HUES6 (cell line): ENCODE measurements at regions not wholly inside any gene's neighbourhood (a gene's known extent, or its start where the extent isn't known, plus 50 kb on each side); places are given as distances from the start of the nearest gene placed in this dataset.
A peak's percentile ranks its signal among the peaks of the same experiment; 100 is the strongest.

Experiments used
- H3K27ac ChIP-seq: 2 replicates; pipeline ENCODE4 v1.7.0; 2013; ENCODE audit warnings: low read depth, mild to moderate bottlenecking, low read length, inconsistent platforms
- H3K27me3 ChIP-seq: 2 replicates; pipeline ENCODE4 v1.6.1; 2013; ENCODE audit warnings: low read length; ENCODE audit not compliant: control insufficient read depth, insufficient read depth
- H3K36me3 ChIP-seq: 2 replicates; pipeline ENCODE4 v1.6.1; 2013; ENCODE audit warnings: low read length; ENCODE audit not compliant: control insufficient read depth, insufficient read depth
- H3K4me1 ChIP-seq: 2 replicates; pipeline ENCODE4 v1.6.1; 2013; ENCODE audit warnings: low read length; ENCODE audit not compliant: control insufficient read depth, insufficient read depth
- H3K4me3 ChIP-seq: 2 replicates; pipeline ENCODE4 v1.5.1; 2013; ENCODE audit warnings: low read depth, low read length
- H3K9ac ChIP-seq: one replicate; pipeline ENCODE4 v1.6.1; 2013; ENCODE audit warnings: mild to moderate bottlenecking, low read length
- H3K9me3 ChIP-seq: 2 replicates; pipeline ENCODE4 v1.6.1; 2013; ENCODE audit warnings: low read depth, low read length; ENCODE audit not compliant: control insufficient read depth, insufficient read depth

DNA sequence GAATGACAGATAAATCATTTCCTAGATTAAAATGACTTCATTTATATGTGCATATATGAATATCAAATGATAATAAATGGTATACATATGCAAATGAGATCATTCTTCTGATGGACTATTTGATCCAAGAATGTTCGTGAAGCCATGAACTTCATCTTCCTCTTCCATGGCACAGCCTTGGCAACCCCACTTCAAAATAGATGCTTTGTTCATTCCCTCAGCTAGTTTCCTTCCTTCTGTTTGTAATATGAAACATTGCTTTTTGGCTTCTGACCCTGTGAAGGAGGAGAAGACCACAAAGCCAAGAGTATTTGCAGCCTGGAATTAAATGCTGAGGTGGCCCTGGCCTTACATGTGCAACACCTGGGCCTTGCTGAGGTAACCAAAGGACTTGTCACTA is 106.8 kb upstream of the LIFR start:
- H3K9ac ChIP-seq, result no peak overlapping the region

DNA sequence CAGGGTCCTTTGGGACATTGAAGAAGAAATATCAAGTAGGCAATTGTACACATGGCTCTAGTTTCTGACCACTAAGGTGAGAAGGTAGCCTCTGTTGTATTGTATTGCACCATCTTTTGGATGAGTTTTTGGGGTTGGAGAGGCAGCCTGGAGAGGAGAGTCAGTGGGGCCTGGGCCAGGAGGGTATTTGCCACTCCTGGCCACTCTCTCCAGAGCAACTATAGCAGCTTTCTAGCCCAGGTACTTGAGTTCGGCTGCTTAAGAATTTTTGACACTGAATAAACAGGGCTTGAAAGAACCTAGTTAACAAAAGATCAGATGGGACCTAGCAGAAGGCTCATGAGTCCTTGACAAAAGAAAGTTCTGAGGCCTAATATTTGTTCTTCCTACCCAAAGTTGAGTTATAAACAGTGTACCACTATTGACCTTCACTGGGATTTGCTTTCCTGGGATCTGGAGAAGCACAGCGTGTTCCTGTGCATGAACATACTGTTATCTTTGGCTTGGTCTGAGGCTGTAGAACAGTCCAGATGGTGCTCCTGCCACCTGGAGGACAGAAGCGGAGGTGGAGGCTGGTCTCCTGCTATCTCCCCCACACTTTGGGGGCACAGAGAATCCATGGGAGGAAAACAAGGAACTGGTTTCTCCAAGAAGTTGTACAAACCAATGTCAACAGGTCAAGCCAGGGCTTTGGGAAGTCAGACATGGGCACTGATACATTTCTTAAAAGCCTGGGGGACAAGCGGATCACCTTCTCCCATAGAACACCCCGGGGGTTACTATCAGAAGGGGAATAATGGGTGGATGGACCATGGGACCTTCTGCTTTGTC is 110.4 kb upstream of the LIFR start:
- Histone ChIP-seq H3K27me3 (no peaks in the 10 kb centered on the region), H3K27ac (no peak overlapping the region), H3K4me3 (no peak overlapping the region), H3K4me1 (peaks cover 4% of the 10 kb centered on the region; the same call in 1 of the 2 replicates), H3K9me3 (no peaks in the 10 kb centered on the region), H3K36me3 (no peaks in the 10 kb centered on the region), H3K9ac (no peak overlapping the region)

More for the DNA sequence above, 106.8 kb upstream of the LIFR start:
- peaks cover 12% of the 10 kb centered on the region; the same call in 1 of the 2 replicates for H3K4me1 ChIP-seq
- no peak overlapping the region for H3K4me3 ChIP-seq
- H3K9me3 ChIP-seq, result no peaks in the 10 kb centered on the region
- no peak overlapping the region for H3K27ac ChIP-seq
- H3K27me3 ChIP-seq, result no peaks in the 10 kb centered on the region
- H3K36me3 ChIP-seq, result no peaks in the 10 kb centered on the region

DNA sequence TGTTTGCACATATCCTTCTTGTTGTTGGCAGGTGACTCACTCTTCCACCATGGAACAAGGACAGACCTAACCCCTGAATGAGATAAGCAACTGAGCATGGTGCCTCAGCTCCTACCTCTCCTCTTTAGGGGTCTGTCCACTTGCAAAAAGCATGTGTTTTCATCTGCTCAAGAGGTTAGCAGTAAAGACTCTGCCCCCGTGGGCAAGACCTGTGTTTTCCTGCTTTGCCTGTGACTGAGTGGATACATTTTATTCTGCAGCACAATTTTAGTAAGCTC is 111.0 kb upstream of the LIFR start:
- H3K4me3 ChIP-seq, result no peak overlapping the region
- H3K9me3 ChIP-seq, result no peaks in the 10 kb centered on the region
- peaks cover 9% of the 10 kb centered on the region; the same call in 1 of the 2 replicates for H3K4me1 ChIP-seq
- H3K36me3 ChIP-seq, result no peaks in the 10 kb centered on the region
- no peaks in the 10 kb centered on the region for H3K27me3 ChIP-seq
- no peak overlapping the region for H3K27ac ChIP-seq
- H3K9ac ChIP-seq, result no peak overlapping the region

DNA sequence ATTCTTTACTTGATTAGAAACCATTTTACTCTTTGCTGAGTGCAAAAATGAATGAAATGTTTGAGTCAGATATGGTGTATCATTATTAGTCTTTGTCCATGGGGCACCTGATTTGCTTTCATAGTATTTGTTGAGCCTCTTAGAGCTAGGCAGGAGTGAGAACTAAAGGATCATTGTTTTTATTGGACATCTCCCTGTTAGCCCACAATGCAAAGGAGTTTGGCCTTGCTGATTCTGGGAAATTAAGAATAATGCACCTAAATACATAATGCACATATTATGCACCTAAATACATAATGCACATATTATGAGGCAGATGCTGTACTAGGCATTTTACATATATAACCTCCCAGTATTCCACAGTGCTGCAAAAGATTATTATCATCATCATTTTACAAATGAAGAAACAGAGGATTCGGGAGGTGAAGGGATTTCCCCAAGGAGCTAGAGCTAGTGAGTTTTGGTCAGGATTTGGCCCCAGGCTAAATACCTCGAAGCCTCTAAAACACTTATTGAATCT is 113.0 kb upstream of the LIFR start:
- Histone ChIP-seq H3K27ac (no peak overlapping the region), H3K36me3 (no peaks in the 10 kb centered on the region), H3K4me1 (peaks cover 11% of the 10 kb centered on the region; the same call in 1 of the 2 replicates)

DNA sequence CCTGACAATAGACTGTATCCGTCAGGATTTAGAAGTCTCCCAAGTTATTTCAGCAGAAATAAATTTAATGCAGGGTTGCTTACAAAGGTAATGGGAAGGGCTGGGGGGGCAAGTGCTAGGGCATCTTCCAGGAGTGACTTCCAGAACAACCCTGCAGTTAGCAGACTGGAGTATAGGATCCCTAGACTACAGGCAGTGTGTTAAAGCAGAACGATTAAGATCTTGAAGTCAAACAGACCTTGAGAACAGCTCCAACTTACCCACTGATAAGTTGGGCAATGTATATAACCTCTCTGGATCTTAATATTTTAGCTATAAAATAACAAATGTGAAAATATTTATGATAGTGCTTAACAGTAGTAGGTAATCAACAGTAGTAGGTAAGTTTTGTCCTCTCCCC is 113.6 kb upstream of the LIFR start:
- Histone ChIP-seq H3K27ac (no peak overlapping the region), H3K9ac (no peak overlapping the region), H3K4me3 (no peak overlapping the region), H3K9me3 (no peaks in the 10 kb centered on the region), H3K36me3 (no peaks in the 10 kb centered on the region), H3K4me1 (peaks cover 11% of the 10 kb centered on the region; the same call in 1 of the 2 replicates), H3K27me3 (no peaks in the 10 kb centered on the region)

More for the DNA sequence above, 113.0 kb upstream of the LIFR start:
- Histone ChIP-seq H3K4me3 (no peak overlapping the region), H3K9ac (no peak overlapping the region), H3K9me3 (no peaks in the 10 kb centered on the region), H3K27me3 (no peaks in the 10 kb centered on the region)

DNA sequence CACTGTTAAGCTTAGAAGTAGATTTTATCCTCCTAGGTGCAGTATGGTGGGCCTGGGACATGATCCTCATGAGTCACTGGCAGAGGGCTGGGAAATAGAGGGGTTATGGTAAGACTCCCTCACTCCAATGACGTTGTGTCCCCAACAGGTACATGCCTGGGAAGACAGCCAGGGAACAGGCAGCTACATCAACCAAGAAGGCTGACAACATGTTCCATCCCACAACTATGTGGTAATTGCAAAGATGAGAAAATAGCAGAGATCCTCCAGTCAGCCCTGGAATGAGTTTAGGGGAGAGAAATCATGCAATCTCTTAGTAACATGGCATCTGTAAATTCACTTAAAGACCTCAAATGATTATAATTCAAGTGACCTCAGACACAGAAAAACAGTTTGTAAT is 114.4 kb upstream of the LIFR start:
- no peaks in the 10 kb centered on the region for H3K27me3 ChIP-seq
- H3K36me3 ChIP-seq, result no peaks in the 10 kb centered on the region
- H3K27ac ChIP-seq, result no peak overlapping the region
- no peaks in the 10 kb centered on the region for H3K9me3 ChIP-seq
- no peak overlapping the region for H3K9ac ChIP-seq
- H3K4me1 ChIP-seq, result peaks cover 11% of the 10 kb centered on the region; the same call in 1 of the 2 replicates
- H3K4me3 ChIP-seq, result no peak overlapping the region

DNA sequence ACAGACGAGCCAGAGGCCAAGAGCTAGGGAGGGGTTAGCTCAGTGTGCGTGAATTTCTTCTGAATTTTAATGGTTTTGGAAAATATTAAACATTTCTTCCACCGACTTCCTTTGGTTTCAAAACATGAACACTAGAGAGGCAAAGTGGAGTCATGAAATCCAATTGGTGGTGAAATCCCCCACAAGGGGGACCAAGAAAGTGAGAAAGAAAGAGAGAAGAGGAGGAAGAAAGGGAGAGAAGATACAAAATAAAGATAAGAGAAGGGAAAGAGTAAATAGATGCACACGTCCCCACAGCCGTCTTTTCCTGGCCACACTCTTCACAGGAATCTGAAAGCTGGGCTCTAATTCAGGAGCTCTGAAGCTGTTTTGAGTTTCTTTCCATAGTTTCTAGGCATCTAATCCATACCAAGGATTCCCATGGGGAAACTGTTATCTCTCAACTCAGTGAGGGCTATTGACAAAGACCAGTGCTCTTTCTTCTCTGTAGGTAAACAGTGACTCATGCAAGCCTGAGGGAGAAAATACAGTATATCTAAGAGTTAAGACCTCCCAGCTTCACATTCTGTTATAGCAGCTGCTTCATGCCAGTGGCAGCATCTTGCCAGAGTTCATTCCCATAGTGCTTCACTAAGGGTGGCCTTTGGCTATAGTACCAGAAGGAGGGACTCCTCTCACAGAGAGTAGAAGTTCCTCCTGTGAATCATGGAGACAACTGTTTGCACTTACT is 115.8 kb upstream of the LIFR start:
- Histone ChIP-seq H3K4me1 (peaks cover 11% of the 10 kb centered on the region; the same call in 1 of the 2 replicates), H3K9me3 (no peaks in the 10 kb centered on the region), H3K9ac (no peak overlapping the region), H3K4me3 (no peak overlapping the region), H3K36me3 (no peaks in the 10 kb centered on the region), H3K27me3 (no peaks in the 10 kb centered on the region), H3K27ac (peak overlapping the region; percentile 67; the same call in 1 of the 2 replicates)

DNA sequence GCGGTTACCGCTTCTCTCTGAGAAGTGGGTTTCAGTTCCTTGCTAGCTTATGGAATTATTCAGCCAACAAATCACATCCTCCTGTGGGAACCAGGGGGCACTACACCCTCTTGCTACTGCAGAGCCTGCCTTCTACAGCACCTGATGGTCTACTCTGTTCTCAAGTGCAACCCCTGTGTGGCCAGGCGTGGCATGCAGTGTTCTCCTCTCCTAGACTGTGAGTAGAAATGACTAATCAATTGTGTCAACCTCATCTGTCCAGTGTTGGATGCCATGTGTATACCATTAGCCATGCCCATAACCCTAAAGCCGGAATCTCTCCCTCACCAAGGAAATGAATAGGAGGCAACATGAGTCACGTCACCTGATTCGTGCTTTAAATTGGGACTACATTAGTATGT is 117.2 kb upstream of the LIFR start:
- Histone ChIP-seq H3K4me1 (peaks cover 11% of the 10 kb centered on the region; the same call in 1 of the 2 replicates), H3K9ac (no peak overlapping the region), H3K27ac (no peak overlapping the region), H3K4me3 (no peak overlapping the region), H3K9me3 (no peaks in the 10 kb centered on the region), H3K36me3 (no peaks in the 10 kb centered on the region), H3K27me3 (no peaks in the 10 kb centered on the region)

DNA sequence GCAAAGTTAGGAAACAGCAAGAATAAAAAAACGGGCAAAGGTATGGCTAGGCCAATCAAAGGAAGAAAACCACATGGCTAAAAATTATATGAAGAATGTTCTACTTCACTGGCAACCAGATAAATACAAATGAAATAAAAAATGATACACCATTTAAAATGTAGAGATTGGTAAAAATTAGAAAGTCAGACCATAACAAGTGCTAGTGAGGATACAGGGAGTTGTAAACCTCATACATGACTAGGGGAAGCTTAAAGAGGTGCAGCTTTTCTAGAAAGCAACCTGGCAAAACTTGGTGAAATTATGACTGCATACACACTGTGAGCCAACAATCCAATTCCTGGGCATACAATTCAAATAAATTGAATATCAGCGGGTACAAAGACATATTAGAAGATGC is 119.0 kb upstream of the LIFR start:
- Histone ChIP-seq H3K4me3 (no peak overlapping the region), H3K27me3 (no peaks in the 10 kb centered on the region), H3K9ac (no peak overlapping the region), H3K36me3 (no peaks in the 10 kb centered on the region), H3K4me1 (peaks cover 11% of the 10 kb centered on the region; the same call in 1 of the 2 replicates), H3K27ac (no peak overlapping the region), H3K9me3 (no peaks in the 10 kb centered on the region)

DNA sequence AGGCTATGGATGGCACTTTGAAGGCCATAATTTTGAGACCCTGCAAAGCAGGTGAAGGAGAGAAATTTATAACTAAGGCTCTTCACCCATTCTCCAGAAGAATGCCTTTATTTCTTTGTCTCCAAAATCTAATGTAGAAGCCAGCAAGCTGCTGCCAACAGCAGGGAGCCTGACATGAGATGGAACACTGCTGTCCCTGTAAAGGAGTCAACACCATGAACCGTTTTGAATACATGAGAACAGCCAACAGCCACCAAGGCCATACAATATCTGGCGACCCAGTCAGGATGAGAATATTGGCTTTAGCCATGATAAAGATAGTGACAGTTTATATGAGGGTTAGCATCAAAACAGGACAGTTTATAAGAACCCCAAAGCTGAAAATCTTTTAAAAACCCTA is 121.2 kb upstream of the LIFR start:
- no peaks in the 10 kb centered on the region for H3K36me3 ChIP-seq
- no peaks in the 10 kb centered on the region for H3K27me3 ChIP-seq
- no peaks in the 10 kb centered on the region for H3K9me3 ChIP-seq
- no peak overlapping the region for H3K9ac ChIP-seq
- no peak overlapping the region for H3K4me3 ChIP-seq
- no peak overlapping the region for H3K27ac ChIP-seq
- peaks cover under 1% of the 10 kb centered on the region; the same call in 1 of the 2 replicates for H3K4me1 ChIP-seq

DNA sequence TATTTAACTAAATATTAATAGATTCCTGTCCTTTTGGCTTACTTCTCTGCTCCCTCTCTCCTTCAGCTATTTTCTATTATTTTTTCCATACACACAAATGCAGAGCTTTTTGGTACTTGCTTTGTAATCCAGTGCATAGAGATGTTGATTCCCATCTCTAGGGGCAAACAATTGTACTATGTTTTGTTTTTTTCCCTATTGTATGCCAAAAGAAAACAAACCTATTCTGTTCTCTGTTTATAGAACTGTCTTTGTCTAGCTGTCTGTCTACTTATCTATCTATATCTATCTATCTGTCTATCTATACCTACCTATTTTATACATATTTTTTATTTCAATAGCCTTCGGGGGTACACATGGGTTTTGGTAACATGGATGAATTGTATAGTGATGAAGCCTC is 121.6 kb upstream of the LIFR start:
- H3K9me3 ChIP-seq, result no peaks in the 10 kb centered on the region
- no peaks in the 10 kb centered on the region for H3K36me3 ChIP-seq
- H3K27ac ChIP-seq, result no peak overlapping the region
- H3K4me3 ChIP-seq, result no peak overlapping the region
- H3K9ac ChIP-seq, result no peak overlapping the region
- no peaks in the 10 kb centered on the region for H3K27me3 ChIP-seq
- no peaks in the 10 kb centered on the region for H3K4me1 ChIP-seq
